CD4-positive, alpha-beta T cell treated with Interferon alpha-2 for 1 hour (primary cell): ENCODE measurements at regions not wholly inside any gene's neighbourhood (a gene's known extent, or its start where the extent isn't known, plus 50 kb on each side); places are given as distances from the start of the nearest gene placed in this dataset.
"Not testable (repeated sequence)": the region's sequence is repeated elsewhere in the genome, so short reads cannot be mapped to it uniquely, and the experiment has no call there.

ENCODE experiments used
- DNase-seq, 2 donors: peaks; one replicate each; pipeline ENCODE4 v3.0.0-alpha.2; 2020 to 2022

- DNase-seq = no peak
These were observed 418.7 kb upstream of the CNTN6 start for GRCh38 chr3:674116-674515.

GRCh38 chr3:675846-676245, 417.0 kb upstream of the CNTN6 start:
- DNase-seq = no peak

- no peak for DNase-seq
These were observed 409.1 kb upstream of the CNTN6 start for GRCh38 chr3:683770-684169.

GRCh38 chr3:690770-691169, 402.1 kb upstream of the CNTN6 start:
- no peak for DNase-seq

- no peak for DNase-seq
These were observed 392.3 kb upstream of the CNTN6 start for GRCh38 chr3:700514-700913.

DNA sequence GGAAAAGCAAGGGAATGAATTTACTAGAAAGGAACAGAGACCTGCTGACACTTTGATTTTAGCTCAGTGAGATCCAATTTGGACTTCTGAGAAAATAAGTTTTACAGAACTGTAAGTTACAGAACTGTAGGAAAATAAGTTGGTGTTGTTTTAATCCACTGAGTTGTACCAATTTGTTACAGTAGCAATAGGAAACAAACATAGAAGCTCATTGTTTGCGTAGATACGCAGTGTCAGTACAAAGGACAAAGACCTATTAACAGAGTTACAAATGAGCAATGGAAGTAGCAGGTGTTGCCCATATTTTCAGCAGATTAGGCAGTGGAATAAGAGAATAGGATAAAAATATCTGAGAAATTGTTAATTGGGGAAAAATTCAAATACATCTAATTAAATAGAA, 385.8 kb upstream of the CNTN6 start:
- no peak for DNase-seq

- no peak for DNase-seq
These were observed 379.7 kb upstream of the CNTN6 start for GRCh38 chr3:713006-713621.

GRCh38 chr3:713947-714620, 378.7 kb upstream of the CNTN6 start:
- no peak for DNase-seq

DNA sequence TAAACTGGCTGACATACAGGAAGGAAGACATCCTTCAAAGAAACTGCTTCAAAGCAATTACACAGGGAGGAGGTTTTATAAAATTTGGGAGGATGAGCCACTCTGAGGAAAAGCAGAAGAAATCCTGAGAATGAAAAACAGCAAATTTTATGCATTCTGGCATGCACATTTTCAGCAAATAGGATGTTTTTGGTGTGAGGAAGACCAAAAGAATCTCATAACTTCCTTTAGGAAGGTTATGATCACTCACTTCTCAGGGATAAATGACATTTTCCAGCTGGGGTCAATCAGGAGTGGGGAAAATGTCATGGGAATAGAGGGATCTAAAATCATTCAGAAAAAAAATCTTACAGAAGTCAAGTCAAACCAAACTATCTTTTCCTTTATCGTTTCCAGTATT, 371.7 kb upstream of the CNTN6 start:
- DNase-seq = no peak

DNA sequence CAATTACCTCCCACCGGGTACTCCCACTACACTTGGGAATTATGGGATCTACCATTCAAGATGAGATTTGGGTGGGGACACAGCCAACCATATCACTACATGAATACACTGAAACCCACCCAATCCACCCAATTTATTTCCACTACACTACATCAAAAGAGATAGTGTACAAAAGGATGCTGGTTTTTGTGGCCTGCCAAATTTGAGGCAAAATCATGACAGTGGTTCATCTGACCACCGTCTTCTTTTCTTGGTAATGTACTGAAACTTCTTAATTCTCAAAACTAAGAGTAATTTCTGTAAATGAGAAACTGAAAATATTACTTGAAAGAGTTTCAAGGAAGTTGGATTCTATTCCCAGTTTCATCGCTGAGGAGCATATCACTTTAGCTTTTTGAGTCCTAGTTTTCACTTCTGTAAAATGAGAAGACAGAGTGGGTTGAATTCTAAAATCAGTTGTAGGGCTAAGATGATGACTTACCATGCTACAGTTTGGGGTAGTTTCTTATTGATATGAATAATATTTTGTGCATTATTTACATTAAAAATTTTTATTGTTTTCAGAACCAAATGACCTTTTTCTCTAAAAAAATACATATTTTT, 360.4 kb upstream of the CNTN6 start:
- no peak for DNase-seq

- DNase-seq = no peak
These were observed 359.5 kb upstream of the CNTN6 start for GRCh38 chr3:733313-733712.

DNA sequence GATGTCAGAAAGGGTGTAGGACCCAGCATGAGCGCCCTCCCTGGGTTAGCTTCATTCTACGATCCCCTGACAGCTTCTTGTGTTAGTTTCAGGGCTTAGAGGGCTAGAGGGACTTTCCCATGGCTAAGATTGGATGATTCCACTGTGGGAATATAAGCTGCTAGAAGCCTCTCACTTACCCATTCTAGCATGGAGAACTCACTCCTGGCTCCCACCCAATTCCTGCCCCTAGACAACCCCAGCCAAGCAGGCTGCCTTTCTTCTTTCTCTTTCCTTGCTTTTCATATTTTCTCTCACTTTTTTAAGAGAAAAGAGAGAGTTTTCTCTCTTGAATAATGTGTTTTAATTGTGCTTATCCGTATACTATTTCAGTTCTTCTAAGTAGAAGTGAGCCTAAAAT, 335.1 kb upstream of the CNTN6 start:
- no peak for DNase-seq

DNA sequence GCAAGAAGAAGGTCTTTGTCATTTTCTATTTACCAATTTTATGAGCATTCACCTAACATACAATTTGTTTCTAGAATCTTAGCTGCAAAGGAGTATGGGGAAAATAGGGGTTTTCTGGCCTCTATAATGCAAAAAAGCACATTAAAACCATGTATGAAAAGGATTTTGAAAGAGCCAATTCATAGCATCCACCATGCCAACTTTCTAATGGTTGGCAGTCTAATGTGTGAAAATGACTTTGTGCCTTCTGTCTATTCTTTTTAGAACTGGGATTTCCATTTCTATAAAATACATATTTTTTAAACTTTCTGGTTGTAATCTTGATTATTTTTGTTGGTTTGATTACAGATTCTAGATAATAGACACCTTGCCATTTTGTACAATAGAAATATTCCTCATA, 333.7 kb upstream of the CNTN6 start:
- no peak for DNase-seq

GRCh38 chr3:773433-773832, 319.4 kb upstream of the CNTN6 start:
- DNase-seq = not testable (repeated sequence)

GRCh38 chr3:775178-775880, 317.5 kb upstream of the CNTN6 start:
- no peak for DNase-seq

- no peak for DNase-seq
These were observed 312.3 kb upstream of the CNTN6 start for GRCh38 chr3:780505-780904.

GRCh38 chr3:791442-791841, 301.4 kb upstream of the CNTN6 start:
- no peak for DNase-seq

- DNase-seq = no peak
These were observed 300.2 kb upstream of the CNTN6 start for GRCh38 chr3:792630-793029.

- DNase-seq = no peak
These were observed 288.6 kb upstream of the CNTN6 start for GRCh38 chr3:804211-804610.

DNA sequence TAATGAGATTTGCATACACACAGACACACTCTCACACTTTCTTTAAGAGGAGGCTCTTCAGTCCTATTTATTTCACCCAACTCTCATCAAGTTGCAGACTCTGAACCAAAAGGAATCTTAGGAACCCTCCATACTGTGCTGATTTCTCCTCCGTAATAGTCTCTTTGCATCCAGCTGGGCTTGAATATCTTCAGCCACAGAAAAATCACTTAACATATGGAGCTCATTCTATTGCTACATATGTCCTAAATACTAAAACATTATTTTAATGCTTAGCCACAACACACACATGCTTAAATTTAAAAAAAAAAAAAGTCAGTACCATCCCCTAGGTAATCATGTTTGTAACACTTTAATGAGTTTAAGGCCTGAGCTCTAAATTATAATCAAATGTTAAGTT, 287.5 kb upstream of the CNTN6 start:
- no peak for DNase-seq

- DNase-seq = no peak
These were observed 286.8 kb upstream of the CNTN6 start for GRCh38 chr3:806006-806405.

- no peak for DNase-seq
These were observed 276.2 kb upstream of the CNTN6 start for GRCh38 chr3:816605-817004.

- DNase-seq = no peak
These were observed 258.1 kb upstream of the CNTN6 start for GRCh38 chr3:834679-835078.

DNA sequence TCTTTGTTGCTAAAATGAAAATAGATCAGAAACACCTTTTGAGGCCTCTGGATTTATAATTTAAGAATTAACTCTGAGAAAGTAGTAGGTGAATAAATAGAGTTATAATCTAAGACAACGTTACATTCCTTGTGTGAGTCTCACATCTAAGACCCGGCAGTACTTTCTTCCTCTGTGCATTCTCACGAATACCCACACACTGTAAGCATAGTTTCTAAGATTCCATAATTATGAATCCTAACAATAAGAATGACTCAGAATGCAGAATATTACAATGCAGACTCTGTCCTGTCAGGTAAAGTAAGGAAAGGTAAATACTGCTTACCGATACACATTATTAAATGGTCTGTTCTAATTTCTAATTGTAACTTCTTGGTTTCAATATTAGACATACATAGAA, 257.7 kb upstream of the CNTN6 start:
- DNase-seq = no peak
